Coronary artery (tissue), 2 donors: ENCODE measurements at regions not wholly inside any gene's neighbourhood (a gene's known extent, or its start where the extent isn't known, plus 50 kb on each side); places are given as distances from the start of the nearest gene placed in this dataset.
"Not testable (repeated sequence)": the region's sequence is repeated elsewhere in the genome, so short reads cannot be mapped to it uniquely, and the experiment has no call there.

Experiments used
- DNase-seq: peaks from one replicate; pipeline ENCODE4 v3.0.0-alpha.2; 2017; ENCODE audit warnings: low spot score
- H3K27ac ChIP-seq, 2 donors: fragments of 200-600 bp; sonication (generic); one replicate each; pipeline ENCODE4 v1.5.1; 2016 to 2019
- H3K4me3 ChIP-seq: fragments of 200-600 bp; sonication (generic); 2 replicates; pipeline ENCODE4 v1.5.1; 2016; ENCODE audit warnings: mild to moderate bottlenecking, moderate library complexity
- TF ChIP-seq, protein P1 (sequence below): fragments of 200-600 bp; sonication (generic); IDR thresholded peaks from one replicate; pipeline ENCODE4 v1.5.1; 2019; ENCODE audit warnings: antibody characterized with exemption

DNA sequence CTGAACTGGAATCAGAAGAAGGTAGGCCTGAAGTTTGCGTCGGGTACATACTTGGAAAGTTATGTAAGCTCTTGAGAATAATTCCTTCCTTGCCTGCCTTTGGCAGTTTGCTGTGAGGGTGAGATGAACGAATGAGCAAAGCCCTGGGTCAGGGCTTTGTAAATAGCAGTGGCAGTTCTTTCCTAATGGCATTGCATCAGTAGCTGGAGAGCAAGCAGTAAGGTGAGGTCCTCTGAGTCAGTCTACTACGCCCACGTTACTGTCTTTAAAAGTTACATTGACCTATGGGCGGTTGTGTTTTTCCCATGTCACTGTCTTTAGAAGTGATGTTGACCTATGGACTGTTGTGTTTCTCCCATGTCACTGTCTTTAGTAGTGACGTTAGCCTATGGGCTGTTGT is 179.1 kb upstream of the E2F8 start:
- DNase-seq: no peak
- TF ChIP-seq, protein P1, sequence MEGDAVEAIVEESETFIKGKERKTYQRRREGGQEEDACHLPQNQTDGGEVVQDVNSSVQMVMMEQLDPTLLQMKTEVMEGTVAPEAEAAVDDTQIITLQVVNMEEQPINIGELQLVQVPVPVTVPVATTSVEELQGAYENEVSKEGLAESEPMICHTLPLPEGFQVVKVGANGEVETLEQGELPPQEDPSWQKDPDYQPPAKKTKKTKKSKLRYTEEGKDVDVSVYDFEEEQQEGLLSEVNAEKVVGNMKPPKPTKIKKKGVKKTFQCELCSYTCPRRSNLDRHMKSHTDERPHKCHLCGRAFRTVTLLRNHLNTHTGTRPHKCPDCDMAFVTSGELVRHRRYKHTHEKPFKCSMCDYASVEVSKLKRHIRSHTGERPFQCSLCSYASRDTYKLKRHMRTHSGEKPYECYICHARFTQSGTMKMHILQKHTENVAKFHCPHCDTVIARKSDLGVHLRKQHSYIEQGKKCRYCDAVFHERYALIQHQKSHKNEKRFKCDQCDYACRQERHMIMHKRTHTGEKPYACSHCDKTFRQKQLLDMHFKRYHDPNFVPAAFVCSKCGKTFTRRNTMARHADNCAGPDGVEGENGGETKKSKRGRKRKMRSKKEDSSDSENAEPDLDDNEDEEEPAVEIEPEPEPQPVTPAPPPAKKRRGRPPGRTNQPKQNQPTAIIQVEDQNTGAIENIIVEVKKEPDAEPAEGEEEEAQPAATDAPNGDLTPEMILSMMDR: no peak
- no peak overlapping the region for H3K27ac ChIP-seq
- no peak overlapping the region for H3K4me3 ChIP-seq

DNA sequence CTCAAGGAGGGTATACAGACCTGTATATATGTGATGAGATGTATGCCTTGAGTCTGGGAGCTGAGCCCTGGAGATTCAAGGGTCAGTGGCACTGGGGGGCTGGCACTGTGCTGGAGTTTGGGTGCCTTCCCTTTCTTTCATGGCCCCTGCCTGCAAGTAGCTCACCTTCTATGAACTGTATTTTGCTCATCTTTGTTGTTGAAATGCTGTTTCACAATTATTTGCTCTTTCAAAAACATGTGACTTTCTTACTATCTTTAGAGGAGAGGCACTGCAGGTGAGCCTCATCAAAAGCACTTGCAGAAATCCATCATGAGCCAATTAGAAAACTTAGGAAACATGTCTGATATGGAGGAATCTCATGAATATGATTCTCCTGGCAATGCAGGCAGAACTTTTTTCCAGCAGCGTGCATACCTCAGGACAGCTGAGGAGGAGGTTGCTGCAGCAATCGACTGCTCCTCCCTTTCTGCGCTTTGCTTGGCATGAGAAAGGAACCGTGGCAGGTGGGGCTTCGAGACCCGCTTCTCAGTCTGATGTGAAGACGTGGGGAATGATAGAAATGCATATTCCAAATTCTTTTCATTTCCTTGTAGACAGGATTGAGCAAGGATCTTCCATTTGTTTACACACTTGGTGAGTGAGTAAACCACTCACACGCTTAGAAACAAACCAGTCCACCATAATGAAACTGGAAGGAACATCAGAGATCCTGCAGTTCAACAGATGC is 178.4 kb upstream of the E2F8 start:
- Histone ChIP-seq H3K4me3 (no peak overlapping the region), H3K27ac (no peak overlapping the region)
- TF ChIP-seq, protein P1: no peak
- no peak for DNase-seq

DNA sequence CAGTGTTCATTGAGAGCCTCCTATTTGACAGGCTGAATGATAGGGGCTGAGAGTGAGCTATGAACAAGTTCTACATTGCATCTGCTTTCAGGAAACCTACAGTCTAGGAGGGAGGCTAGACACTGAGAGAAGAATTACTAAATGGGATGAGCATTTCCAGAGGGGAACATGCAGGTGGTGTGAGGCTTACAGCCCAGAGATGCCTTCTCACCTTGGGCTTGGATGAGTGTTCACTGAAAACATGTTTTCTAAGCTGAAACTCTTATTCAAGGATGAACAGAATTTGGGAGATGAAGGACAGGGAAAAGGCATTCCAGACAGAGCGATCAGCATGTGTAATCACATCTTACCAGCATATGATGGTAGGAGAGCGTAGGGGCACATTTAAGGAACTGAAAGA is 177.5 kb upstream of the E2F8 start:
- no peak for DNase-seq
- Histone ChIP-seq H3K27ac (no peak overlapping the region), H3K4me3 (no peak overlapping the region)
- TF ChIP-seq, protein P1: no peak

DNA sequence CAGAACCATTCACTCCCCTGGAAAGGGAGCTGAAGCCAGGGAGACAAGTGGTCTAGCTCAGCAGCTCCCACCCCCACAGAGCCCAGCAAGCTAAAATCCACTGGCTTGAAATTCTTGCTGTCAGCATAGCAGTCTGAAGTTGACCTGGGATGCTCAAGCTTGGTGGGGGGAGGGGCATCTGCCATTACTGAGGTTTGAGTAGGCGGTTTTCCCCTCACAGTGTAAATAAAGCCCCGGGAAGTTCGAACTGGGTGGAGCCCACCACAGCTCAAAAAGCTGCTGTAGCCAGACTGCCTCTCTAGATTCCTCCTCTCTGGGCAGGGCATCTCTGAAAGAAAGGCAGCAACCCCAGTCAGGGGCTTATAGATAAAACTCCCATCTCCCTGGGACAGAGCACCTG is 171.3 kb upstream of the E2F8 start:
- H3K27ac ChIP-seq, H3K4me3 ChIP-seq: not testable (repeated sequence)
- DNase-seq: peak; percentile 21

DNA sequence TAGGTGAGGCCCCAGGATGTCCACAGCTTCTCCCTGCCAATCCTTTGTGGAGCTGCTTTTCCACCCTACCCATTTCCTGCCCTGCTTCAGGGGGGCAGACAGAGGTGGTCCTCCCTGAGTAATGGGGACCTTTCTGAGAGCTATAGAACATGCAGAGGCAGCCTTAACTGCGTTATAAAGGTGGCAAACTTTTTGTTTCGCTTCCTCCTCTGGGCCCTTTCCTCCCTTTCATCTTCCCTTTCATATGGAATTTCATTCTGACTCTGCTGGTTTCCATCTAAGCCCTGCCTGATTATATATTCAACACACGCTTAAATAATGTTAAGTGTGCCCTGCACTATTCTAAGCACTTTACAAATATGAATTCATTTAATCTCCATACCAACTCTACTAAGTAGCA is 169.3 kb upstream of the E2F8 start:
- H3K4me3 ChIP-seq: no peak overlapping the region
- peak; percentile 1 for DNase-seq
- no peak overlapping the region for H3K27ac ChIP-seq
- TF ChIP-seq, protein P1: no peak

DNA sequence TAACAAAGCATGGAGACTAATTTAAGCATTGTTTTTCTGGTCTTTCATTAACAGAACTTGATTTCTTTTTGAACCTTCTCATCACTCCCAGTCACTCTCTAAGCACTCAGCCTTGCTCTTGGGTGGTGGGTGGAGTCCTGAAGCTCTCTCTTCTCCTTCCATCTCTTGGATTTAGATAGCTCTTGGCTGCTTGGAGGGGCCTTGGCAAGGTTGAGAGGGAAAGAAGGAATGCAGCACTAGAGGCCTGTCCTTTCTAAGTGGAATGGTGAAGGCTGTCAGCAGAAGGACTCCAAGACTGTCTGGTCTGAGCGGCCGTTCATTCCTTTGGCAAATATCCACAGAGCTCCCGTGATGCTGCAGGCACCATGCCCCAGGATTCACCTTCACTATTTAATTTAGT is 168.6 kb upstream of the E2F8 start:
- peak; percentile 50 for DNase-seq
- Histone ChIP-seq H3K4me3 (no peak overlapping the region), H3K27ac (no peak overlapping the region)
- TF ChIP-seq, protein P1: no peak

DNA sequence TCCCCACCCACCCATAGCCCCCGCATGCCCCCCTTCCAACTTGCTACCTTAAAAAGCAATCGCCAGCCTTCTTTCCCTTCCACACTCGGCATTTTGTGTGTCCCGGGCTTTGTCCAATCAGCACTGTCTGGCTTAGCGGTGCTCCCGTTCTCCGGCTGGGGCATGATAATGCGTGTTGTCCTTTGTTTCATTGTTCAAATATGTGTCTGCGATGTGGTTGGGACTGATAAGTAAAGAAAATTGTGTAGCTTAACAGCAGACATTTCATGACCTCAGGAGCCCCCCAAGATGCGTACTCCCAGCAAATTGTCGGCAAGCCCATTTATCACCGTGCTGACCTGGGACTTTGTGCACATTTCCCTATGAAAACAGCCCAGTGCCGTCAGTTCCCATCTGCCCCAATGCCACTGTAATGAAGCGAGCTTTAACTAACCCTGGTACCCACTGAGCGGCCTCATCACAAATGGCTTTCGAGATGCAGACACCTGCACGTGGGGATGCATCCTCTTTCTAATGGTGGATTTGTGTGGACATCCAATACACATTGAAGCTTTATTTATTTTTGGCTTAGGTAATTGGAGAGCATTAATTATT is 167.0 kb upstream of the E2F8 start:
- Histone ChIP-seq H3K4me3 (no peak overlapping the region), H3K27ac (no peak overlapping the region)
- TF ChIP-seq, protein P1: no peak
- DNase-seq: peak; percentile 46
